Renal cortical epithelial cell (primary cell): ENCODE measurements at regions not wholly inside any gene's neighbourhood (a gene's known extent, or its start where the extent isn't known, plus 50 kb on each side); places are given as distances from the start of the nearest gene placed in this dataset.
"Not testable (repeated sequence)": the region's sequence is repeated elsewhere in the genome, so short reads cannot be mapped to it uniquely, and the experiment has no call there.

ENCODE experiments used
- DNase-seq: peaks from one replicate; pipeline ENCODE4 v3.0.0-alpha.2; 2011; ENCODE audit warnings: low read depth

GRCh38 chr7:114083166-114084001 lies 164.6 kb upstream of the PPP1R3A start:
- no peak for DNase-seq

- DNase-seq = peak; percentile 18
Measured at GRCh38 chr7:114082642-114083165, 163.9 kb upstream of the PPP1R3A start.

GRCh38 chr7:114081606-114082425 lies 163.0 kb upstream of the PPP1R3A start:
- DNase-seq = peak; percentile 70

- not testable (repeated sequence) for DNase-seq
Measured at GRCh38 chr7:114077158-114077524, 158.3 kb upstream of the PPP1R3A start.

GRCh38 chr7:114076392-114077157 lies 157.8 kb upstream of the PPP1R3A start:
- not testable (repeated sequence) for DNase-seq

- no peak for DNase-seq
Measured at GRCh38 chr7:114073701-114074100, 154.9 kb upstream of the PPP1R3A start.

GRCh38 chr7:114070246-114070645 lies 151.4 kb upstream of the PPP1R3A start:
- DNase-seq = peak; percentile 50

- no peak for DNase-seq
Measured at GRCh38 chr7:114062810-114063209, 144.0 kb upstream of the PPP1R3A start.

GRCh38 chr7:114051871-114052331 lies 133.1 kb upstream of the PPP1R3A start:
- DNase-seq = no peak

GRCh38 chr7:114050571-114050970 lies 131.8 kb upstream of the PPP1R3A start:
- no peak for DNase-seq

GRCh38 chr7:114048386-114049235 lies 129.8 kb upstream of the PPP1R3A start:
- peak; percentile 59 for DNase-seq

- peak; percentile 91 for DNase-seq
Measured at GRCh38 chr7:114047889-114048288, 129.1 kb upstream of the PPP1R3A start.

GRCh38 chr7:114033475-114033874 lies 114.7 kb upstream of the PPP1R3A start:
- no peak for DNase-seq

- peak; percentile 61 for DNase-seq
Measured at GRCh38 chr7:114026486-114027089, 107.8 kb upstream of the PPP1R3A start.

GRCh38 chr7:114021135-114021534 lies 102.3 kb upstream of the PPP1R3A start:
- no peak for DNase-seq

- DNase-seq = no peak
Measured at GRCh38 chr7:114008696-114009095, 89.9 kb upstream of the PPP1R3A start.

- no peak for DNase-seq
Measured at GRCh38 chr7:114007386-114007785, 88.6 kb upstream of the PPP1R3A start.

- DNase-seq = no peak
Measured at GRCh38 chr7:113998934-113999333, 80.1 kb upstream of the PPP1R3A start.

GRCh38 chr7:113996405-113996804 lies 77.6 kb upstream of the PPP1R3A start:
- no peak for DNase-seq

GRCh38 chr7:113986216-113986615 lies 67.4 kb upstream of the PPP1R3A start:
- no peak for DNase-seq
